NCI-H774 (cell line): ENCODE measurements at regions not wholly inside any gene's neighbourhood (a gene's known extent, or its start where the extent isn't known, plus 50 kb on each side); places are given as distances from the start of the nearest gene placed in this dataset.

Source experiments
- DNase-seq: peaks from one replicate; lab custom pipeline; 2025; lab: John Stamatoyannopoulos, UW

DNA sequence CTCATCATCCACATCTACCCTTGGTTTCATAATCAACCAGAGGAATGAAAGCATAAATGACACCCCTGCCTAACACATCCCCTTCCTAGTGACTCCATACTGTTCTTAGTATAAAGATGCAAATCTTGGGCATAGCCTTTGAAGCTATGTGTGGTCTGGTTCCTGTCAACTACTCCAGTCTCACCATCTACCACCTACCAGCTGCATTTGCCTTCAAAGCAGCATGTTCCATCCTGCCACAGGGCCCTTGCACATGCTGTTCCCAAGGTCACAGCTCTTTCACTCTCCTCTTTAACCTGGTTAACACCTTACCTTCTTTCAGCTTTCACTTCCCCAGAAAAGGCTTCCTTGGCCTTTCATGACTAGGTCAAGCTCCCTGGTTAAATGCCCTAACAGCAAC, 62.3 kb upstream of the ARHGEF3 start:
- no peak for DNase-seq

DNA sequence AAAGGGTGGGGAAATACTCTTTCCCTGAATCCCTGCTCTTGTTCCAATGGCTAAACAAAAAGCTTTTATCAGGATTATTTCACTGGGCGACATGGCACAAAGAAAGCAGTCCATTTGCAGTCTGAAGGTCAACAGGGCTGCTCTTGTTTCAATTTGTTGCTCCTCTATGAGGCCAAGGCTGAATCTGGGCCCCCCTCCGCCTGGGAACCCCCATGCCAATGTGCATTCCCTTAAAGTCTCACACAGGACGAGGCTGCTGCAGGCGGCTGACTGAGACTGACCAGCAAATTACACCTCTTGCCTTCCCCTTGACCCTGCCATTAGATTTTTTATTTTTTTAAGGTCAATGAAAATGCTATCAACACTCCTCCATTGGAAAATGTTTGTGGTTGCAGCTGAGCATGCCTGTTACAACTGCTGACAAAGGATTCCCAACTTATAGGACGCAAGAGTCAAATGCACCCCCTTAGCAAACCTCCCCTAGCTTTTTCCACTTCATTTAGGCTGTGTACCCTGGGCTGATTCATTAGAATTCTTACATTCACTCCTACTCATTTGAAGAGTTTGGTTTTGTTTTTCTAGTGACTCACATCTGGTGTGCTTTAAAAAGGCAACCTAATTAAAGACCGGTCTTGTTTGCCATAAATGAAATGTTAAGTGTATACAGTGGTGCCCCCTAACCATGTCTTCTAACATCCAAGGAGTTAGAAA, 60.8 kb upstream of the ARHGEF3 start:
- no peak for DNase-seq

DNA sequence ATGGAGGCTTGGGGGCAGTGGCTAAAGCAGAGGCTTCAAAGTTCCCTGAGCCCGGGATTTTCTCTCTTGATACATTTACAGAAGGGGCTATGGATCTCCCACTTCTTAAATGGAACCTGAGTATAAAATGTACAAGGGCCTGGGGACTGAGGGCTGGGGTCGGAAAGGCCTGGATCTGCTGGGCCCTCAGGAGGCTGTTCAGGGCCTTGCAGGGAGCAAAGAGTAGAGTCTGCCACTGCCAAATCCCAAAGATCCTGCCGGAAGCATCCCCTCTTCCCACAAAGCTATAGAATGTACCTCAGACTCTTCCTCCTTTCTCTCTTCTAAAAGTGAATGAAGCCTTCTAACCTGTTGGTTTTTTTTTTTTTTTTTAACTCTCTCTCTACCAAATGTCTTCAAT, 59.8 kb upstream of the ARHGEF3 start:
- no peak for DNase-seq

DNA sequence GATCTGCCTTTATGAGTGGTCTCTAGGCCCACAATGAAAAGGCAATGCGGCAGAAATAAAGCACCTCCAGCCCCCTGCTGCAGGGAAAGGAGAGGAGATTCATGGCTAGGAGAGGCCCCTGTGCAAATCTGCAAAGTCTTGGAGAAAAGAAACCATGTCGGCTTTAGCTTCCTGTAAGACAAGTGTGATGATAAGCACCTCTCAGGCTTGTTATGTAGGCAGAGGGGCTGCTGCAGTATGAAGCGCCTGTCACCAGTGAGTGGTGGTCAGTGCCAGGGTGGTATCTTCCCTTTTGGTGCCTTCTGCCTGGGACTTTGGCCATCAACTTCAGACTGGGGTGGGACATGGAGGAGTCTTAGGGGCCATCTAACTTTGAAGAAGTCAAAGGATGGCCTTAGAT, 59.2 kb upstream of the ARHGEF3 start:
- DNase-seq: no peak

DNA sequence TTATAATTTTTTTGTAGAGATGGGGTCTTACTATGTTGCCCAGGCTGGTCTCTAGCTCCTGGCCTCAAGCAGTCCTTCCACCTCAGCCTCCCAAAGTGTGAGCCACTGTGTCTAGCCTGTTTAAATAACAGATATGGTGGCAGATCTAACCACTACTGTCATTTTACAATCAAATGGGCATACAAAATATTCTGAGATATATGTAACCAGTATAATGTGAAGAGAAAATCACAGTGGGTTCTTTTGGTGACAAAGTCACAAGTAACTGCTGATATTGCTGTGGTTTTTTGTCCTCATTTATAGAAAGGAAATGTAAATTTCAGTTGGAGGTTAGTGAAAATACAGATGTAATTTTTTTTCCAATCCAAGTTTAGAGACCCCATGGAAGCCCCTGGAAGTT, 58.6 kb upstream of the ARHGEF3 start:
- no peak for DNase-seq

DNA sequence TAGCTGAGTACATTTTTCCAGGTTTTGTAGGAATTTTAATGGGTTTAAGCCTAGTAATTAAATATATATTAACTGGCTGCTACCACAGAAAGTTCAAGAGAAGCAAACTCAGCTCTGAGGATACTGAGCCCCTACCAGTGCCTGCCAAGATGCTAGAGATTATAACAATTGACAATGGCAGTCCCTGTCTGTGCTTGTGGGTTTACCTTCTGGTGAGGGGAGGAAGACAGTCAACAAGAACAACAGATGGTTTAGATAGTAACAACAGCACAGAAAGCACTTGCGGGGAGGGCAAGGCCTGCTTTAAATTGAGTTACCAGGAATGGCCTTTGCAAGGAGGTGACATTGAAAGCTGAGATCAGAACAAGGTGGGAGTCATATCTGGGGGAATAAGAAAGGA, 56.6 kb upstream of the ARHGEF3 start:
- no peak for DNase-seq

DNA sequence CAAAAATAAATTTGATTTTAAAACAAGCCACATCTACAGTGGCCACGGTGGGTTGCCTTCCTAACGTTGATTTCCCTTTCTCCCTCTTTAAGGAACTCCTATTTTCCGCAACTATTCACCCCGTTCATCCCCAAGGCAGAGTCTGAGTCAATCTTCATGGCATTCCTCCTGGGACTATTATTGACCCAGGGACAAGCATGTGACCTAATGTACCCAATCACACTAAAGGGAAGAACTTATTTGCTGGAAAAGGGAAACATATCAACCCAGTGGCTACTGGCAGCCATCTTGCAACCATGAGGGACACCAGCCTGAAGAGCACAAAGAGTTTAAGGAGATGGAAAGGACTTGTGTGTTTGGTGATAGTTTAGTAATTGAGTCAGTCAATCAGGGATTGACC, 55.4 kb upstream of the ARHGEF3 start:
- DNase-seq: no peak

DNA sequence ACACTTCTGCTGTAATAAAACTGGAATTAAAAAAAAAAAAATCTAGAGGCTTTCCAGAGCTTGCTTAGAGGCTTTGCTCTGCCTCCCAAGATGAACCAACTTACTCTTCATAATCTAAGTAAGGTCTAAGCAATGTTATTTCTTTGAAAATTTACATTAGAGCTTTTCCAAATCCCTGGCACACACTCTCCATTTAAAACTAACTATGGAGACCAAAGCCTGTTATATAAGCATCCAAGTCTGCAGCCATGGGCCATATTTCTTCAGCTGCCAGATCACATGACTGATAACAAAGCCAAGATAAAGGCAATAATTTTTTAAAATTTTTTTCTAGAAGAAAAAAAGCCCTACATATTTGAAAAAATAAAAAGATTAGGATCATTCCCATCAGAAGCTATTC, 55.0 kb upstream of the ARHGEF3 start:
- no peak for DNase-seq

DNA sequence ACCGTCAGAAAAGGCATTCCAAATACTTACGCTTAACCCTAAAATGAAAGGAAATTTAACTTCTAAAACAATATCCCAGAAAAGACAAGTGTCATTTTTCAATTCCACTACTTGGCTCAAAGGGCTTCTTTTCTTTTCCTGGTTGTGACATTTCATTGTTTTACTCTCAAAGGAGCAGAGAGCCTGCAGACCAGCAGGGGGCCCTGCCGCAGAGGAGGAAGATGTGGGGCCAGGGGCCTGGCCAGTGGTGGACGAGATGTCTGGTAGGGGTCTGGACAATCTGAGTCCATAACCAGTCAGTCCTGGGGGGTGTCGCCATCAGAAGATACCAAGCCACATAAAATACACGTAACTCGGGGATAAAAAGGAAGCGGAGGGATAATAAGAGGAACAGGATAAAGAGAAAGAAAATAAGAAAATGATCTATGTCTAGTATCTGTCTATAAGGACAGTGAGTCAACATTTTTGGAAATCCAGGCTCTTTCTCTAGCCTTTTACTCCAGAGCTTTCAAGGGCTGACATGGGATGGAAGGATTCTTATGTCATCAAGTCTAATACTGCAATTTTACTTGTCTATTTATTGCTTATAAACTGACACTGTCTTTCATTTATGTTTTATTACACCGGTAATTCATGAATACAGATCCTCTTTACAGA, 54.2 kb upstream of the ARHGEF3 start:
- no peak for DNase-seq

DNA sequence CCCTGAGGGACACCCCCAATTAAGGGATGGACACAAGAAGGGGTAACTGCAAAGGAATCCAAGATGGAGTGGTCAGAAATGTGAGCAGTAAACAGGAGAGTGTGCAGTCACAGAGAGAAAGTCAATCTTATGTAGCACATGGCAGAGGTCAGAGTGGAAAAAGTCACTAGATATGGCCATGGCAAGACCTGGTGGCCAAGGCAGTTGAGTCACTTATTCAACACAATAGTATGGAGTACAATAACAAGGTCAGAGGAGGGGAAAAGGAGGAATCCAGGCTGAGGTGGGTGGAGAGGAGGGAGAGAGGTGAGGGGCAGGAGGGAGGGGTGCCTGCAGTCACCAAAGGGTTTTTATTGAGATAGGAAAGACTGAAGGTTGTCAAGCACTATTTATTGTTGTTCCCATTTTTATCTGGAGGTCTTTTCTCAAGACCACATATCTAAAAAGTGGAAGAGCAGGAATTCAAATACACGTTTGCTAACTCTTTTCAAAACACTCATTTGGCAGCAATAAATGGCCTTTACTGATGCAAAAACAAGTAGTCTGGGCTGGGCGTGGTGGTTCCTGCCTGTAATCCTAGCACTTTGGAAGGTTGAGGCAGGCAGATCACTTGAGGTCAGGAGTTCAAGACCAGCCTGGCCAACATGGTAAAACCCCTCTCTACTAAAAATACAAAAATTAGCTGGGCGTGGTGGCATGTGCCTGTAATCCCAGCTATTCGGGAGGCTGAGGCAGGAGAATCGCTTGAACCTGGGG, 53.3 kb upstream of the ARHGEF3 start:
- DNase-seq: no peak

DNA sequence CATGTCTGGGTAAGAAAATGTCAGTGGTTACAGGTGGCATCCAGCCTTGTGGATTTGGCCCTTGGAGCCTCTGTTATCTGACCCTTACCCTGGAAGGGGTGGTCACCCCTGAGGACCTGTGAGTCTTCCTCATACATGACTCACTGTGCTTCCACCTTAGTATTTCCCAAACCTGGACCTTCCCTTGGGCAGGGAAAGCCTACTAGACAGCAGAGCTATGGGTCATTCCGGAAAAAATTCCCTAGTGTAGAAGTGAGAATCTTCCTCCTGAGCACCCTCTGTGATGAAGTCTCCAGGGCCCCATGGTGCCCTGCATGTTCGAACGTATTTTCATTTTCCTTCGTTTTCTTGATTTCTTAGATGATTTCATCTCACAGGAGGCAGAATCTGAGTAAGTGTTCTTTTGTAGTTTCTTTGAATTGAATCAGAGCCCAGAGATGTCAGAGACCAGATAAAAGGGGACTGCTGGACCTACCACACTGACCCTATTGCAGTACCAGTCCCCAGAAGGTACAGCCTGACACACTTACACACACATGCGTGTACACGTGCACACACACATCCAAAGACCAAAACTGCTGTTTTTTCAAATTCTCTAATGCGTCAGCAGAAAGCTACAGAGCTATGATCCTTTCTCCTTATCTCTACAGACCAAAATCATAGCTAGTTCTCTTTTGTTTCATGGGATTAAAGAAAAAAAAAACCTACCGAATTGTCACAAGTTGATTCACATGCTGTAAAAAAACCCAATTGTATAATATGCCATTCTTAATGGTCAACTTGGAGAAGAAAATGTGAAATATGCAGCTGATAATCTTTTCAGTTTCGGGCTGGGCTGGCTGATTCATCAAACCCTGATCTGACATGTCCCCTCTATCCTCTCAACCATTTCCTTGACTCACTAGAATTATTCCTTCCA, 50.5 kb upstream of the ARHGEF3 start:
- DNase-seq: no peak
